ENCODE measurements at regions not wholly inside any gene's neighbourhood (a gene's known extent, or its start where the extent isn't known, plus 50 kb on each side); places are given as distances from the start of the nearest gene placed in this dataset.

- TF ChIP-seq GTF2I (CRISPR knock-in tag; conservative IDR thresholded peaks at IDR 0.05), result no peak
- TF ChIP-seq GABPB1 (CRISPR knock-in tag; IDR thresholded peaks at IDR 0.05), result no peak
- no peak for TF ChIP-seq ZNF532 (CRISPR knock-in tag; IDR thresholded peaks at IDR 0.05; ENCODE audit: borderline replicate concordance)
- no peak for TF ChIP-seq HMGXB4 (CRISPR knock-in tag; IDR thresholded peaks at IDR 0.05)
Observed at GRCh38 chr17:77599699-77600098, 358.8 kb upstream of the TNRC6C start (continued).

- H3K4me1 Mint-ChIP-seq, result no peaks in the 10 kb centered on the region
- CTCF ChIA-PET, result interaction anchor here (0.6 kb wide), 1 partner anchor 72 kb away, joined by 6 read pairs; no protein-coding TSS in a partner anchor
- DNase-seq (ENCODE audit: low spot score), result no peak
- POLR2A ChIA-PET, result interaction anchor here (0.6 kb wide), 1 partner anchor 135 kb away, joined by 3 read pairs; no protein-coding TSS in a partner anchor
- H3K27ac Mint-ChIP-seq, result no peak overlapping the region
- no peaks in the 10 kb centered on the region for H3K27me3 Mint-ChIP-seq (ENCODE audit: low read depth)
- TF ChIP-seq MAX (CRISPR knock-in tag; IDR thresholded peaks at IDR 0.05) (no peak), FOXJ3 (CRISPR knock-in tag; IDR thresholded peaks at IDR 0.05; ENCODE audit: borderline replicate concordance) (no peak), ZNF425 (CRISPR knock-in tag; conservative IDR thresholded peaks at IDR 0.05) (no peak), ZNF281 (CRISPR knock-in tag; IDR thresholded peaks at IDR 0.05) (no peak), ARID4B (CRISPR knock-in tag; IDR thresholded peaks at IDR 0.05; ENCODE audit: borderline replicate concordance) (no peak), NR3C1 (CRISPR knock-in tag; conservative IDR thresholded peaks at IDR 0.05; ENCODE audit: low read depth) (no peak), ZNF671 (CRISPR knock-in tag; IDR thresholded peaks at IDR 0.05) (no peak), FOXK1 (CRISPR knock-in tag; IDR thresholded peaks at IDR 0.05) (no peak), HMGA2 (CRISPR knock-in tag; IDR thresholded peaks at IDR 0.05) (no peak), NR1H2 (CRISPR knock-in tag; IDR thresholded peaks at IDR 0.05) (no peak)
- no peak for ATAC-seq
- no peaks in the 10 kb centered on the region for H3K36me3 Mint-ChIP-seq
- no peaks in the 10 kb centered on the region for H3K9me3 Mint-ChIP-seq
- no peak overlapping the region for H3K4me3 Mint-ChIP-seq
Observed at GRCh38 chr17:77600346-77600745, 358.2 kb upstream of the TNRC6C start.

Measured in WTC11 (cell line).